ENCODE measurements at regions not wholly inside any gene's neighbourhood (a gene's known extent, or its start where the extent isn't known, plus 50 kb on each side); places are given as distances from the start of the nearest gene placed in this dataset.

GRCh38 chr10:108393089-108393488, 1228.6 kb upstream of the SORCS1 start:
- Histone ChIP-seq H3K4me3 (ENCODE audit: extremely low read depth in 1 of 4, insufficient read depth in 2 of 4, low read depth in 3 of 4, low read length in 4 of 4) (no peak overlapping the region), H2BK20ac (ENCODE audit: low read length) (no peak overlapping the region), H2BK15ac (ENCODE audit: low read length) (no peak overlapping the region), H2BK120ac (replicated peaks; ENCODE audit: low read depth, low read length) (no peak overlapping the region), H3K9me3 (ENCODE audit: insufficient read depth in 2 of 2, low read depth in 1 of 2, low read length in 1 of 2) (no peaks in the 10 kb centered on the region), H2BK12ac (ENCODE audit: low read depth, low read length) (no peak overlapping the region), H3K79me2 (ENCODE audit: control insufficient read depth in 1 of 2, insufficient read depth in 2 of 2, low read length in 2 of 2) (no peaks in the 10 kb centered on the region), H3K9ac (replicated peaks in 1 of 4; ENCODE audit: extremely low read depth in 1 of 4, low read depth in 3 of 4, low read length in 3 of 4) (no peak overlapping the region), H3K27me3 (replicated peaks in 1 of 4; ENCODE audit: control insufficient read depth in 3 of 4, extremely low read depth in 1 of 4, insufficient read depth in 3 of 4, low read length in 3 of 4) (no peaks in the 10 kb centered on the region), H3K27ac (ENCODE audit: low read depth, low read length) (no peak overlapping the region), H2AFZ (ENCODE audit: low read length) (no peak overlapping the region), H3K56ac (replicated peaks; ENCODE audit: insufficient read length, low read depth, low read length) (no peak overlapping the region), H4K20me1 (replicated peaks in 1 of 2; ENCODE audit: control insufficient read depth in 1 of 2, insufficient read depth in 2 of 2, low read length in 2 of 2) (no peaks in the 10 kb centered on the region), H3K79me1 (ENCODE audit: low read depth, low read length) (no peaks in the 10 kb centered on the region), H3K23me2 (ENCODE audit: low read depth, low read length) (no peaks in the 10 kb centered on the region), H3K14ac (ENCODE audit: insufficient read length) (no peak overlapping the region), H3K4me2 (ENCODE audit: insufficient read depth in 1 of 2, low read depth in 2 of 2, low read length in 2 of 2) (no peak overlapping the region), H3K4me1 (replicated peaks in 1 of 4; ENCODE audit: control insufficient read depth in 3 of 4, insufficient read depth in 4 of 4, low read length in 3 of 4) (no peaks in the 10 kb centered on the region), H3K36me3 (ENCODE audit: control insufficient read depth in 2 of 4, insufficient read depth in 4 of 4, low read length in 3 of 4) (no peaks in the 10 kb centered on the region), H2AK5ac (ENCODE audit: low read depth, low read length) (no peak overlapping the region), H3K4ac (replicated peaks; ENCODE audit: insufficient read length, low read depth, low read length) (no peak overlapping the region), H4K5ac (ENCODE audit: insufficient read length, low read depth, low read length) (no peak overlapping the region), H3K23ac (ENCODE audit: insufficient read length) (no peak overlapping the region), H2BK5ac (ENCODE audit: low read depth, low read length) (no peak overlapping the region), H4K91ac (replicated peaks; ENCODE audit: insufficient read length, low read length) (no peak overlapping the region), H4K8ac (ENCODE audit: extremely low read depth, insufficient read depth, low read length) (no peak overlapping the region), H3K18ac (ENCODE audit: extremely low read depth, low read length) (no peak overlapping the region)
- no peak for DNase-seq (ENCODE audit: low read depth in 1 of 2, low spot score in 2 of 2)
- POLR2A ChIA-PET (ENCODE audit: partially characterized antibody) = no interaction called here
- FAIRE-seq = no peak
- 93% methylated on average over 1 of the region's 1 CpG; no CpG with 5 or more reads in 1 of the 2 experiments for WGBS, 2 experiments (ENCODE audit: extremely low coverage in 1 of 2, insufficient coverage in 1 of 2, insufficient read length in 1 of 2, insufficient replicate concordance in 2 of 2, low coverage in 1 of 2, low lambda C conversion rate in 2 of 2, missing lambda C conversion rate in 1 of 2)
- CTCF ChIA-PET (ENCODE audit: partially characterized antibody) = no interaction called here
- TF ChIP-seq TEAD4 (IDR thresholded peaks at IDR 0.05; ENCODE audit: low read depth, low read length) (no peak), CHD1 (IDR thresholded peaks at IDR 0.05; ENCODE audit: low read depth, low read length) (no peak), SAP30 (IDR thresholded peaks at IDR 0.05; ENCODE audit: insufficient read depth, insufficient replicate concordance, low read length) (no peak), GABPA (IDR thresholded peaks at IDR 0.05; ENCODE audit: borderline replicate concordance, insufficient read depth, low read length) (no peak), BACH1 (IDR thresholded peaks at IDR 0.05; ENCODE audit: low read length) (no peak), CBX5 (IDR thresholded peaks at IDR 0.05; ENCODE audit: low read depth, low read length) (no peak), POLR2A (IDR thresholded peaks at IDR 0.05; ENCODE audit: control extremely low read depth in 1 of 2, low read depth in 2 of 2, low read length in 2 of 2) (no peak), POLR2AphosphoS5 (IDR thresholded peaks at IDR 0.05; ENCODE audit: low read depth, low read length) (no peak), KDM5A (IDR thresholded peaks at IDR 0.05; ENCODE audit: low read length) (no peak), SIN3A (conservative IDR thresholded peaks at IDR 0.05 in 1 of 2, IDR thresholded peaks at IDR 0.05 in 1 of 2; ENCODE audit: low read depth in 1 of 2, low read length in 2 of 2) (no peak), TAF1 (IDR thresholded peaks at IDR 0.05; ENCODE audit: low read depth, low read length) (no peak), EP300 (IDR thresholded peaks at IDR 0.05; ENCODE audit: borderline replicate concordance in 1 of 2, low read depth in 2 of 2, low read length in 2 of 2) (no peak), SP4 (IDR thresholded peaks at IDR 0.05; ENCODE audit: low read length) (no peak), RXRA (IDR thresholded peaks at IDR 0.05; ENCODE audit: insufficient read depth, low read depth, low read length) (no peak), JUN (IDR thresholded peaks at IDR 0.05; ENCODE audit: low read depth, low read length) (no peak)
- TF ChIP-seq, protein P1, sequence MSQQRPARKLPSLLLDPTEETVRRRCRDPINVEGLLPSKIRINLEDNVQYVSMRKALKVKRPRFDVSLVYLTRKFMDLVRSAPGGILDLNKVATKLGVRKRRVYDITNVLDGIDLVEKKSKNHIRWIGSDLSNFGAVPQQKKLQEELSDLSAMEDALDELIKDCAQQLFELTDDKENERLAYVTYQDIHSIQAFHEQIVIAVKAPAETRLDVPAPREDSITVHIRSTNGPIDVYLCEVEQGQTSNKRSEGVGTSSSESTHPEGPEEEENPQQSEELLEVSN (IDR thresholded peaks at IDR 0.05) = no peak
